Skeletal muscle cell (primary cell): ENCODE measurements at regions not wholly inside any gene's neighbourhood (a gene's known extent, or its start where the extent isn't known, plus 50 kb on each side); places are given as distances from the start of the nearest gene placed in this dataset.
"Not testable (repeated sequence)": the region's sequence is repeated elsewhere in the genome, so short reads cannot be mapped to it uniquely, and the experiment has no call there.

Experiments
- DNase-seq: peaks from one replicate; pipeline ENCODE4 v3.0.0-alpha.2; 2010; ENCODE audit warnings: low read depth
- H3K4me3 ChIP-seq: 2 replicates; pipeline ENCODE4 v1.5.1; 2011; ENCODE audit warnings: low read depth, mild to moderate bottlenecking, control low read depth, low read length, moderate library complexity

DNA sequence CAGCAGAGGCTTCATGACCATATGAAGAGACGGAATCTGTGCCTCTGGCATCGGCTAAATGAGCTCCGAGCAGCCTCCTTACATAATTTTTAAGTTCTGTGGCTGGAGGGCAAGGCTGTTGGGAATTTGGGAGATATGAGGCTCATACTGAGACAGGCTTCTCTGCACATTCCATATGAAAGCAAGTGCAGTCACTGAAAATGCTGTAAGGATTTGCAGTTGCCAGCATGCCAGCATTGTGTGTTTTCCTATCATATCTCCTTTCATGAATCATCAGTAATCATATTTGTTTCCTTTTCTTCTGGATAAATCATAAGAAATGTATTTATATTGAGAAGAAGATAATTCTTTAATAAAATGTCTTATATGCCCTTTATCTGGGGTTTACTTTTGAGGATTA is 775.4 kb downstream of the SEMA5A start:
- no peak for DNase-seq
- H3K4me3 ChIP-seq: no peak overlapping the region

DNA sequence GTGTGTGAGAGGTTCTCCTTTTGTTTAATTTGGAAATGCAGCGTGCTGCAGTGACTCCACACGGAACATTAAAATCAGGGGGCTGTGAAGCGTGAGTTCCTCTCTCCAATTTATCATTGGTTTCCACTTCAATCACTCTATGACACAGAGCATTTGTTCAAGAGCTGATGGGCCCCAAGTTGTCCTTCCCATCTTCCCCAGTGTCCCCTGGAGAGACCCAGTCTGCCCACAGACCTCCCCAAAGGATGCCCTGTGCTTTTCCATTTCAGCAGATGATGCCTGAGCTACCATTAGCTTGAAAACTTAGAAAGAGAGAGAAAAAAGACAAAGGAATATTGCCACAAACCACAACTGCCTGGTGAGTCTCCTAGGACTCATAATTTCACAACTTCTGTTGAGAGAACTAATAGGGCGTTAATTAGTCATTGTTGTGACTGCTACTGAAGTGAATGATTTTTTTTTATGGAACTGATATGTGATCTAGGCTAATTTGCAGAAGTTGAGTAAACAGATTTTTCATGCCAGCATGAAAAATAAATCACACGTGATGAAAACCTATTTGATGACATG is 772.7 kb downstream of the SEMA5A start:
- no peak for DNase-seq
- no peak overlapping the region for H3K4me3 ChIP-seq

DNA sequence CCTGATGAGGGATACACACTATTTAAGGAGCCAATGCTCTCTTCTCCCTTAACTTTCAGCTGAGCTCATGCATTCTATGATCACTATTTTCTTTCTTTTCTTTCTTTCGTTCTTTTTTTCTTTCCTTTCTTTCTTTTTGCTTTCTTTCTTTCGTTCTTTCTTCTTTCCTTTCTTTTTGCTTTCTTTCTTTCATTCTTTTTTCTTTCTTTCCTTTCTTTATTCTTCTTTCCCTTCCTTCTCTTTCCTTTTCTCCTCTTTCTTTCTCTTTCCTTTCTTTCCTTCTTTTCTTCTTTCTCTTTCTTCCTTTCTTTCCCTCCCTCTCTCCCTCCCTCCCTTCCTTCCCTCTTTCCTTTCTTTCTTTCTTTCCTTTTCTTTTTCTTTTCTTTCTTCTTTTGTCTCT is 761.2 kb downstream of the SEMA5A start:
- H3K4me3 ChIP-seq: no peak overlapping the region
- DNase-seq: no peak

DNA sequence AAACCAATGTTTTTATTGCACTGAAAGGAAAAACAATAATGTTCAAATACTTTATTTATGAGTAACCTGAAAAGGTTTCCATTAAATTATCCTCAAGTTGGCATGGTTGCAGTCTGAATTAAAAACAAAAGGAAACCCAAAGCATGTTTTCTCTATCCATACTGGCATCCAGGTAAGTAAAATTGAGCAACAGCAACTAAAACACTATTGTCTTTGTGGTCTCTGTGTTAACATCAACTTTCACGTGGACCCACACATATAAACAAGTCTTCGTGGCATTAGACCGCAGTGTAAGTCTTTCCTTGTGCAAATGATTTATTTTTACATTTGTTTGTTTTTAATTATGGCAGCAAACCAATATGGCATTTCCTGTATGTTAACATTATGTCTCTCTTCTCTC is 757.6 kb downstream of the SEMA5A start:
- no peak overlapping the region for H3K4me3 ChIP-seq
- DNase-seq: no peak

DNA sequence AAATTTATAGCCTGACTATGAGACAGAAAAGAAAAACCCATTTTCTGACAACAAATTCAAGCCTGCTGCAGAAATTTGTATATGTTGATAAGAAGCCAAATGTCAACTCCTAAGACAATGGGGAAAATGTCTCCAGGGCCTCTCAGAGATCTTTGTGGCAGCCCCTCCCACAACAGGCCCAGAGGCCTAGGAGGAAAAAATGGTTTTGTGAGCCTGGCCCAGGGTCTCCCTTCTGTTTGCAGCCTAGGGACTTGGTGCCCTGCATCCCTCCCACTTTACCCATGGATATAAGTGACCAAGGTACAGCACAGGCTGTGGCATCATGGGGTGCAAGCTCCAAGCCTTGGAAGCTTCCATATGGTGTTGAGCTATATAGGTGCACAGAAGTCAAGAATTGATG is 740.2 kb downstream of the SEMA5A start:
- DNase-seq: no peak
- H3K4me3 ChIP-seq: no peak overlapping the region

DNA sequence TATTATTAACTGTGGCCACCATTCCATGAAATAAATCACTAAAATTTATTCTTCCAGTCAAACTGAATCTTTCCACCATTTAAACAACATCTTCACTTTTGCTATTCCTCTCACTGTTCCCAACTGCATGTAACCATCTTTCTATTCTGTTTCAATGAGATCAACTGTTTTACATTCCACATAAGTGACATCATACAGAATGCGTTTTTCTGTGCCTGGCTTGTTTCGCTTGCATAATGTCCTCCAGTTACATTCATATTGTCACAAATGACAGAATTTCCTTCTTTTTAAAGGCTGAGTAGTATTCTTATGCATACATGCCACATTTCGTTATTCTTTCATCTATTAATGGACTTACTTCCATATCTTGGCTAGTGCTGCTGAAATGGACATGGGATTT is 738.2 kb downstream of the SEMA5A start:
- DNase-seq: no peak
- H3K4me3 ChIP-seq: no peak overlapping the region

DNA sequence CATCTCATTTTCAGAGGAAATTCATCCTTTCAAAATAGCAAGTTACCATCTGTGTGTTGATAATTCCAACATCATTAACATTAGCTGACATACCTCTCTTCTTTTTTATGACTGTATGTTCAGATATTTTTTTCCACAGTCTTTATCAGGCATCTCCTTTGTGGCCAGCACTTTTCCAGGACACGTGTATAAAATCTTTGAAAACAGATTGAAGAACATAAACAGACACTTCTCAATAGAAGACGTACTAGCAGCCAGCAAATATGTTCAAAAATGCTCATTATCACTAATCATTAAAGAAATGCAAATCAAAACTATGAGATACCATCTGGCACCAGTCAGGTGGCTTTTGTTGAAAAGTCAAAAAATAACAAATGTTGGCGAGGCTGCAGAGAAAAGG is 734.3 kb downstream of the SEMA5A start:
- DNase-seq: no peak
- no peak overlapping the region for H3K4me3 ChIP-seq

DNA sequence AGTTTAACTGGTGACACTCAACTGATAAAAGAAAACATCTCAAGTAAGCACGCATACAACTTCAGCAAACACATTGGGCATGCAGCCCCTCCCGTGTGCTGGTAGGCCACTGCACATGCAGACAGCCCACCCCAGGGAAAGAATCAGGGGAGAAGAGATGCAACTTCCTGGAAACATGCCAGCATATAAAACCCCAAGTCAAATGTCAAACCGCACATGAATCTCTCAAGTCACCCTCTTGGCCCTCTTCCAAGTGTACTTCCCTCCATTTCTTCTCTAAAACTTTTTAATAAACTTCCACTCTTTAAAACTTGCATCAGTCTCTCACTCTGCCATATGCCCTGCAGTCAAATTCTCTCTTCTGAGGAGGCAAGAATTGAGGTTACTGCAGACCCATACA is 732.7 kb downstream of the SEMA5A start:
- DNase-seq: no peak
- no peak overlapping the region for H3K4me3 ChIP-seq

DNA sequence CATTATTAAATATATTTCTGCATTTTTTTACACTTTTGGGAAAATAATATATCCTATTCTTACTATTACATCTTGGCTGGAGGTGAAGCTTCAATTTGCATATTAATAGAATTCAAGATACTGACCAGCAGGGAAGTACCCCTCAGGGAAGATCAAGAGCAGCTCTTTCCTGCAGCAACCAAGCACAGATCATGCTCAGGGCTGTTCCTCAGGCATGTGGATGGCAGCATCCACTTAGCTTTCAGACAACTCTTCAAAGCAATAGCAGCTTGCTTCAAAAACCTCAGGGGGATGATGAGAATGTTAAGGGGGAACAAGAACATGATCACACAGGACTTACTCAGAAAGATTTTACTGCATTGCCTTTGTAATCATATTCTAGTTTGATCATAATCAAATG is 731.8 kb downstream of the SEMA5A start:
- no peak for DNase-seq
- no peak overlapping the region for H3K4me3 ChIP-seq

DNA sequence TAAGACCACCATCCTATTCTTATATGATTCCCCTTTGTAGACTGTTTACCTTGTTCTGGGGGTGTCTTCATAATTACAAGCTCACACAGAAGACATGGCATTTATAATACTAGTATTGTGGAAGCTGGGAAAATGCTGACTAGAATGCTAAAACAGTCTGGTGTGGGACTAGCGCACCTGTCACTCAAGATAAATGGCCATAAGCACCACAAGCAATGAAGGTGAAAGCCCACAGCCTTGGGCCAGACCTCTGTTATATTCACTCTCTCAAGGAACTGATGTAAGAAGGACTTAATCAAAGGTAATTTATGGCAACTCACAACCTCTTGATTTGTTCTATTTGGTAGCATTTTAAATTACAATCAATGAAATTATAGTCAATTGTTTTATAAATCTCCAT is 721.5 kb downstream of the SEMA5A start:
- no peak overlapping the region for H3K4me3 ChIP-seq
- no peak for DNase-seq

DNA sequence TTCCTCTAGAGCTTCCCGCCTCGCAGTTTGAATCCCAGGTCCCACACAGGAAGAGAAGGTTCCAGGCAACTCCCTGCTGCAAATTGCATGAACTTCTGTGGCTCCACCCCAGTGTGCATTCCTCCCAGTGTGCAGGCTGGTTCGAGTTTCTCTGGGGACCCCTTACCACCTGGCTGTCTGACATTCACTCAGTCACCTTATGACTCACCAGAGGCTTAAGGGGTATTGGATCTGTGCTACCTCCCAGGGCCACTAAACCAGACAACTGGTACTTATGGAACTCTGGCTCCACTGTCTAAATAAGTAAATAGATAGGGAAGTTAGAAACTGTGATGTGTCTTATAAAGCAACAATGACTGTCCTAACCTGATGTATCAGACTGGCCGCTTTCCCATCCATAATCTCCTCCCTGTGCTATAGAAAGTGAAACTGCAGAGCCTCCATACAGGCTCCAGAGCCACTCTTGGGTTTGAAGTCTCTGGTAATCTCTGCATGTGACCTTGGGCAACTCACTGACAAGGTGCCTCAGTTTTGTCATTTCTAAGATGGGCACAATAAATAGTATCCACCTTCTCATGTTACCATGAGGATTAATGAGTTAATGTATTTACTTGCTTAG is 720.6 kb downstream of the SEMA5A start:
- H3K4me3 ChIP-seq: no peak overlapping the region
- no peak for DNase-seq

DNA sequence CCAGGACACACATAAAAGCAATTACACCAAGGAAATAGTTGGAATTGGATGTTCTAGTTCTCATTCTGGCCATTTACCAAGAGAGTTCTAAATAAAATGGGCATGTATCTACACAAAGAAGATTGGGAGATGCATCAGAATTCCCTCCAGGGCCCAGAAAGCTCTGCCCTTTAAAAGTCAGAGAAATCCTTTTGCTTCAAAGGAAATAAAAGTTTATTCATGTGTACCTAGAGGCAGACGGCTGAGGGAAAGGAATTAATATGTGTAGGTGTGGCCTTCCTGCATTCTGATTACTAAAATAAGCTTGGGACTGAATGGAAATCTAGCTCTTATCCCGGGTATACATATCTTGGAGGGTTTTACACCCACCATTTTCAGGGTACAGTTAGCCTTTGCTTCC is 719.4 kb downstream of the SEMA5A start:
- H3K4me3 ChIP-seq: no peak overlapping the region
- DNase-seq: no peak

DNA sequence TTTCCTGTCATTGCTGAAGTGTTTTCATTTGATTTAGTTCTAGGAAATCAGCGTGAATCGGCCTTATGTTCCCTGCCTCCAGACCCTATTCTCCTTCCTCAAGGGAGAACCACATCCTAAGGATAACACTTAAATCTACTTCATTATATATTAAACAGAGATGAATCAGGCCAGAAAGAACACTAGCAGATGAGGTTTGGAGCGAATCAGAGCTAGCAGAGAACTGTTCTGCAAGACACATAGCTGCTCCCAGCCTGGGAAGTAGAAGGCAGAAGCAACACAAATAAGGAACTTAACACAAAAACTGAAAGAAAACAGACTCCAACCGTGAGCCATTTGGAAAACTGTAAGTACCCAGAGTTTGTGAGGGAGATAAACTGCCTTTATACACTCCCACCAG is 718.2 kb downstream of the SEMA5A start:
- no peak for DNase-seq
- no peak overlapping the region for H3K4me3 ChIP-seq

DNA sequence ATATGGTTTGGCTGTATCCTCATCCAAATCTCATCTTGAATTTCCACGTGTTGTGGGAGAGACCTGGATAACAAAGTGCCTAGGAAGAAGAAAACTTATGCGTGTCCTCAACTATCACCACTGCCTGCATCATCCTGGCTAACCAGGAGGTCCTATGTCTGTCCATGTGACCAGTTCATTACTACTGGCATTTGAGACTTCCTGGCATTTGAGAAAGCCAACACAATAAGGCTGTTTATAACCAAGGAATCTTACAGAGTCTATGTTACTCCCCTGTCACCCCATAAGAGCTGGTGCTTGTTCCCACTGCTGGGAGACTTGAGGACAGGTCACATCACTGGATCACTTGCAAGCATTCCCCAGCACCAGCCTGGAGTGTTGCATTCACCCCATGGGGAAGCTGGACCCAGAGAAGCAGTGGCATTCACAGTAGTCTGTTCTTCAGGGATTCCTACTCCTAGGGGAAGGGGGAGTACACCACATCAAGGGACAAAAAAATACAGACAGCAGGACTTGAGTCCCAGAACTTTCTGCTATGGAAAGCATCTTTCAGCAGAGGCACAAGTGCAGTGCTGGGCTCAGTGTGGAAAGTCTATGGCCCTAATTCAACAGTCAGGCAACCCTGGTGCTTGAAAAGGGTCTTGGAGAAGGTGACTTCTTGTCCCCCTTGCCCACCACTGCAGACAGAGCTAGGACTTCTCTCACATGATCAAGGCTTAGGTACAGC is 717.1 kb downstream of the SEMA5A start:
- H3K4me3 ChIP-seq: no peak overlapping the region
- no peak for DNase-seq

DNA sequence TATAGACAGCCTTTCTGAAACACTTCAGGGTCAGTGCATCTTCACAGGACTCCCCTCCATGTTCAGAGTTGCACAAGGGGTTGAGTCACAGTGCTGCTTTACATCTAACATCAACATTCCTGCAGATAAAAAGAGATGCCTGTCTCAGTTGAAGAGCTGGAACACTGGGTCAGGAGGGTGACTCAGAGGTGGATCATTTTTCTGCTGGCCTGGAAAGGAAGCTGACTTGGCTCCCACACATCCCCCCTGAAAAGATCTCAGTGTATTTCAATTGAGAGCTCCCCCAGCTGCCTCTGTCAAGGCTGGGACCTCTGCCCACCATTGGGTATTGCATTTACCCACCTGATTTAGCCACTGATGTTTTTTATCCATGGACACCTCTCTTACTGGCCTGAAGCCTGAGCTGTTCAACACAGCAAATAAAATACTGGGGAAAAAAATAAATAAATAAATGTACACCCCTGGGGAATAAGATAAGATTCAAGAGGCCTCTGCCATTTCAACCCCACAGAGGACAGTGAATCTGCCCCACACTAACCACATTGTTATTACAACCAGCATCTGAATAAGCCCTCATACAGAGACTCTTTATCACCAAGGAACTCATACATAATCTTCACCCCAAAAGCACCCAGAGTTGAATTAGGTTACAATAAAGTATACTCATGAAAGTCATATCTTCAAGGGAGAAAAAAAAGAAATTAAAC is 716.4 kb downstream of the SEMA5A start:
- H3K4me3 ChIP-seq: no peak overlapping the region
- peak; percentile 99 for DNase-seq

DNA sequence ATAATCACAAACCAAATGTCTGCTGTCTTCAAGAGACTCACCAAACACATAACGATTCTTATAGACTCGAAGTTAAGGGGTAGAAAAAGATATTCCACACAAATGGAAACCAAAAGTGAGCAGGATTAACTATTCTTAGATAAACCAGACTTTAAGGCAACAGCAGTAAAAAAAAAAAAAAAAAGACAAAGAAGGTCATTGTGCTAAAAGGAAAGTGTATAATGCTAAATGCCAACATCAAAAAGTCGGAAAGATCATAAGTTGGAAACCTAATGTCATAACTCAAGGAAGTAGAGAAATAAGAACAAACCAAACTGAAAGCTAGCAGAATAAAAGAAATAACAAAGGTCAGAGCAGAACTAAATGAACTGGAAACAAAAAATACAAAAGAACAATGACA is 714.6 kb downstream of the SEMA5A start:
- DNase-seq: no peak

DNA sequence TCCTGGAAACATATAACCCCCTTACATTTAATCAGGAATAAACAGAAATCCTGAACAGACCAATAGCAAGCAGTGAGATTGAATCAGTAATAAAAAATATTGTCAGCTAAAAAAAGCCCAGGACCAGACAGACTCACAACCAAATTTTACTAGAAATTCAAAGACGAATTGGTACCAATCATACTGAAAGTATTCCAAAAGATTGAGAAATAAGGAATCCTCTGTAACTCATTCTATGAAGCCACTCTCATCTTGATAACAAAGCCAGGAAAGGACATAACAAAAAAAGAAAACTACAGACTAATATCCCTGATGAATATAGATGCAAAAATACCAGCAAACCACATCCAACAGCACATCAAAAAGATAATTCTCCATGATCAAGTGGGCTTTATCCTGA is 714.0 kb downstream of the SEMA5A start:
- no peak overlapping the region for H3K4me3 ChIP-seq
- DNase-seq: no peak

More for the DNA sequence above, 714.6 kb downstream of the SEMA5A start:
- no peak overlapping the region for H3K4me3 ChIP-seq

DNA sequence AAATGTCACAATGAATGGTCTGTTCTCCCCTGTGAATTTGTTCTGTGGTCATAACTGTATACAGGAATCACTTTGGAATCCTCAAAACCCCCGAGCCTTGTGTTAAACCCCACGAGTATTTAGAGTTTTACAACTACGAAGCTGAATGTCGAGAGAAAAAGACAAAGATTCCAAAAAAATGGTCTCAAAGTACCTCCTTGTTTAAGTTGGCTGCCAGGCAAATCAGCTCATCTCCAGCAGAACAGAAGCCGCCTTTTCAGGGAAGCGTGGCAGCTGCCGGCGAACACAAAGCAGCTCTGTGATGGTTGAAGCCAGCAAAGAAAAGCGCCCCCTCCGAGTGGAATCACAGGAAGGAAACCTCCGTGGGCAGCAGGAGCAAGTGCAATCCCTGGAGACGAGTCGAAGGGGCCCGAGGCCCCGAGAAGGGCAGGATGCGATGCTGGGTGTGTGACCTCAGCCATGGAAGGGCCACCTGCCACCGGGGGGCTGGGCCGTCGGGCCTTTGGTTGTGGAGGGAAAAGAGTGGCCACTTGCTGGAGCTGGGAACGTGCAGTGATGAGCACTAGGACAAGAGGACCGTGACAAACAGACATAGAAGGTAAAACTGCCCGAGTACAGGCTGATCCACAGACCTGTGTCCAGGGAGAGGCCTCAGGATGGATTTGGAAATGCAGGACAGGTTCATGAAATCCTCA is 706.4 kb downstream of the SEMA5A start:
- no peak overlapping the region for H3K4me3 ChIP-seq
- DNase-seq: no peak

DNA sequence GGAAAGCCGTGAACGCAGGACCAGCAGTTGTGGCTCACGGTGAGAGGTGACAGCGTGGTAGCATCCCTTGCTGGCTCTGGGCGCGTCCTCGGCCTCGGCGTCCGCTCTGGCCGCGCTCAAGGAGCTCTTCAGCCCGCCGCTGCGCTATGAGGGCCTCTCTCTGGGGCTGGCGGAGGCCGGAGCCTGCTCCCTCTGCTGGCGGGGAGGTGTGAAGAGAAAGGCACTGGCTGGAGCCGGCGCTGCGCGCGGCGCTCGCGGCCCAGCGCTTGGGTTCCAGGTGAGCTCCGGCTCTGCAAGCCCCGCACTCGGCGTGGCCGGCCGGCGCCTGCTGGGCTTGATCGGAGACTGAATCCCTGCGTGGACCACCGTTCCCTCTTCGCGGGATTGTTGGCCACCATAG is 705.6 kb downstream of the SEMA5A start:
- DNase-seq: no peak
- no peak overlapping the region for H3K4me3 ChIP-seq

DNA sequence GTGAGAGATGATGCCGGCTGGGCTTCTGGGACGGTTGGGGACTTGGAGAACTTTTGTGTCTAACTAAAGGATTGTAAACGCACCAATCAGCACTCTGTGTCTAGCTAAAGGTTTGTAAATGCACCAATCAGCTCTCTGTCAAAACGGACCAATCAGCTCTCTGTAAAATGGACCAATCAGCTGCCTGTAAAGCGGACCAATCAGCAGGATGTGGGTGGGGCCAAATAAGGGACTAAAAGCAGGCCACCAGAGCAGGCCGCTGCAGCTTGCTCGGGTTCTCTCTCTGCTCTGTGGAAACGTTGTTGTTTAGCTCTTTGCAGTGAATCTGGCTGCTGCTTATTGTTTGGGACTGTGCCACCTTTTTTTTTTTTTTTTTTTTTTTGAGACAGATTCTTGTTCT is 705.1 kb downstream of the SEMA5A start:
- not testable (repeated sequence) for DNase-seq, H3K4me3 ChIP-seq
